GM12878 (cell line): ENCODE measurements at regions not wholly inside any gene's neighbourhood (a gene's known extent, or its start where the extent isn't known, plus 50 kb on each side); places are given as distances from the start of the nearest gene placed in this dataset.

Source experiments
- ATAC-seq: fragments of 200-7000 bp; cut with Tn5 transposase; 3 replicates; pipeline ENCODE4 v1.9.1; 2020; ENCODE audit warnings: mild to moderate bottlenecking, moderate library complexity
- BruUV-seq: library from RNA; stranded (reverse); fragments of 400-500 nt; replicated peaks from 2 replicates; lab custom pipeline; 2021; lab: Mats Ljungman, UMichigan
- CTCF ChIA-PET: fragments of 300-600 bp; sonication (Branson Sonifier 250); formaldehyde crosslinking; extraction: SDS; loops from one replicate; lab custom pipeline; 2021; ENCODE audit warnings: inconsistent platforms; lab: Yijun Ruan, JAX
- POLR2A ChIA-PET: fragments of 350-600 bp; formaldehyde crosslinking; extraction: SDS; loops from one replicate; lab custom pipeline; 2021; ENCODE audit warnings: inconsistent platforms; lab: Charles Lee
- RAD21 ChIA-PET: fragments of 300-600 bp; sonication (Branson Sonifier 250); formaldehyde crosslinking; loops from one replicate; lab custom pipeline; 2023; ENCODE audit warnings: antibody characterized with exemption; ENCODE audit not compliant: unreplicated experiment; lab: Charles Lee
- SMC1A ChIA-PET: fragments of 300-600 bp; sonication (Branson Sonifier 250); formaldehyde crosslinking; loops from one replicate; lab custom pipeline; 2023; ENCODE audit not compliant: unreplicated experiment, uncharacterized antibody; lab: Charles Lee
- DNase-seq: peaks from one replicate; pipeline ENCODE4 v3.0.0-alpha.2; 2011; ENCODE audit warnings: low read depth, low spot score
- FAIRE-seq: peaks from 3 replicates; lab custom pipeline; 2011; peaks lifted over from hg19 to GRCh38; lab: Jason Lieb, UNC
- H2AFZ ChIP-seq: 2 replicates; pipeline ENCODE4 v1.6.0; 2011; ENCODE audit warnings: low read depth, low read length, control low read depth; ENCODE audit not compliant: control insufficient read depth
- H3K27ac ChIP-seq: 2 replicates; pipeline ENCODE4 v1.5.1; 2011; ENCODE audit warnings: control low read depth; ENCODE audit not compliant: control insufficient read depth, insufficient read depth
- H3K27me3 ChIP-seq, 2 experiments: replicated peaks in 1 of 2; 2 replicates each; pipeline versions ENCODE4 v1.6.0 to v1.6.1; 2011; ENCODE audit warnings: low read length in 1 of 2; ENCODE audit not compliant: control insufficient read depth in 2 of 2, insufficient read depth in 2 of 2
- H3K36me3 ChIP-seq, 2 experiments: 2 replicates each; pipeline ENCODE4 v1.5.1; 2011; ENCODE audit warnings: low read length in 1 of 2; ENCODE audit not compliant: control insufficient read depth in 2 of 2, insufficient read depth in 2 of 2
- H3K4me1 ChIP-seq: 2 replicates; pipeline ENCODE4 v1.6.1; 2011; ENCODE audit warnings: mild to moderate bottlenecking, low read length, moderate library complexity, mixed read lengths; ENCODE audit not compliant: control insufficient read depth, insufficient read depth
- H3K4me2 ChIP-seq: 2 replicates; pipeline ENCODE4 v1.6.0; 2011; ENCODE audit warnings: control low read depth; ENCODE audit not compliant: control insufficient read depth, insufficient read depth
- H3K4me3 ChIP-seq: fragments of 200-600 bp; sonication (generic); 2 replicates; pipeline ENCODE4 v1.5.1; 2016
- H3K79me2 ChIP-seq: 2 replicates; pipeline ENCODE4 v1.6.0; 2011; ENCODE audit warnings: low read length; ENCODE audit not compliant: control insufficient read depth, insufficient read depth
- H3K9ac ChIP-seq: 2 replicates; pipeline ENCODE4 v1.8.0; 2011; ENCODE audit warnings: low read length, control low read depth, mixed read lengths; ENCODE audit not compliant: control insufficient read depth, insufficient read depth
- H3K9me3 ChIP-seq: replicated peaks from 3 replicates; pipeline ENCODE4 v1.5.1; 2011; ENCODE audit warnings: mild to moderate bottlenecking, low read length; ENCODE audit not compliant: control insufficient read depth, insufficient read depth
- H4K20me1 ChIP-seq: 2 replicates; pipeline ENCODE4 v1.6.0; 2011; ENCODE audit not compliant: control insufficient read depth, insufficient read depth
- ELK1 ChIP-seq: IDR thresholded peaks from 2 replicates; pipeline ENCODE4 v1.6.1; 2012; ENCODE audit warnings: low read depth, low read length, improper control_type of control experiment
- MEF2B ChIP-seq: fragments of 450-650 bp; IDR thresholded peaks from 2 replicates; pipeline ENCODE4 v1.6.1; 2018; ENCODE audit warnings: mild to moderate bottlenecking, moderate library complexity; ENCODE audit not compliant: partially characterized antibody, poor library complexity, severe bottlenecking
- MYC ChIP-seq: IDR thresholded peaks from 2 replicates; pipeline ENCODE4 v1.6.1; 2011; ENCODE audit warnings: mild to moderate bottlenecking, low read length, moderate library complexity, inconsistent platforms; ENCODE audit not compliant: insufficient read depth, insufficient replicate concordance, insufficient read length, severe bottlenecking
- PKNOX1 ChIP-seq: fragments of 450-650 bp; IDR thresholded peaks from 2 replicates; pipeline ENCODE4 v1.6.1; 2016; ENCODE audit warnings: mild to moderate bottlenecking
- RAD51 ChIP-seq: fragments of 450-650 bp; IDR thresholded peaks from 2 replicates; pipeline ENCODE4 v1.6.1; 2016; ENCODE audit warnings: moderate library complexity, mild to moderate bottlenecking, inconsistent platforms
- RFX5 ChIP-seq: IDR thresholded peaks from 2 replicates; pipeline ENCODE4 v1.6.1; 2011; ENCODE audit warnings: low read depth, low read length, improper control_type of control experiment
- SREBF2 ChIP-seq: IDR thresholded peaks from 2 replicates; pipeline ENCODE4 v1.6.1; 2012; ENCODE audit warnings: mild to moderate bottlenecking, low read length
- YBX1 ChIP-seq: fragments of 450-650 bp; IDR thresholded peaks from 2 replicates; pipeline ENCODE4 v1.6.1; 2016; ENCODE audit warnings: antibody characterized with exemption
- ZNF24 ChIP-seq: fragments of 450-650 bp; IDR thresholded peaks from 2 replicates; pipeline ENCODE4 v1.6.1; 2017; ENCODE audit warnings: antibody characterized with exemption, mild to moderate bottlenecking
- WGBS: methylation state at CpG from one replicate; pipeline ENCODE4 v1.1.6; 2016; ENCODE audit warnings: low lambda C conversion rate; ENCODE audit not compliant: insufficient replicate concordance, insufficient coverage; ENCODE audit errors: missing lambda C conversion rate; 5-methylcytosine and 5-hydroxymethylcytosine counted together
- in situ Hi-C: fragments of 300-500 bp; cut with MboI; formaldehyde crosslinking; loops from 9 replicates; pipeline ENCODE4 v1.14.3; 2018; ENCODE audit warnings: mixed read lengths
- intact Hi-C: fragments of 100-400 bp; cut with micrococcal nuclease; formaldehyde crosslinking; loops from one replicate; pipeline ENCODE4 v1.14.2; 2022; ENCODE audit not compliant: unreplicated experiment
- TF ChIP-seq, protein P1 (sequence below): IDR thresholded peaks from 2 replicates; pipeline ENCODE4 v1.6.1; 2012; ENCODE audit warnings: low read depth, low read length, improper control_type of control experiment

- ChIA-PET POLR2A (no interaction called here), SMC1A (no interaction called here), RAD21 (no interaction called here), CTCF (no interaction called here)
- Histone ChIP-seq H3K27me3 (no peaks in the 10 kb centered on the region), H3K27ac (no peak overlapping the region), H3K4me1 (no peaks in the 10 kb centered on the region), H3K9ac (no peak overlapping the region), H3K79me2 (no peaks in the 10 kb centered on the region), H3K36me3 (no peaks in the 10 kb centered on the region), H2AFZ (no peak overlapping the region), H3K4me2 (no peak overlapping the region), H4K20me1 (no peaks in the 10 kb centered on the region), H3K4me3 (no peak overlapping the region), H3K9me3 (no peaks in the 10 kb centered on the region)
- no peak for FAIRE-seq
- no peak for ATAC-seq
- in situ Hi-C loops (no loop called here), intact Hi-C loops (no loop called here)
- TF ChIP-seq MYC, result no peak
- TF ChIP-seq YBX1, result no peak
- TF ChIP-seq MEF2B, result no peak
- no peak for TF ChIP-seq PKNOX1
- no peak for TF ChIP-seq RAD51
- TF ChIP-seq ELK1, result no peak
- TF ChIP-seq ZNF24, result no peak
- TF ChIP-seq SREBF2, result no peak
- TF ChIP-seq, protein P1, sequence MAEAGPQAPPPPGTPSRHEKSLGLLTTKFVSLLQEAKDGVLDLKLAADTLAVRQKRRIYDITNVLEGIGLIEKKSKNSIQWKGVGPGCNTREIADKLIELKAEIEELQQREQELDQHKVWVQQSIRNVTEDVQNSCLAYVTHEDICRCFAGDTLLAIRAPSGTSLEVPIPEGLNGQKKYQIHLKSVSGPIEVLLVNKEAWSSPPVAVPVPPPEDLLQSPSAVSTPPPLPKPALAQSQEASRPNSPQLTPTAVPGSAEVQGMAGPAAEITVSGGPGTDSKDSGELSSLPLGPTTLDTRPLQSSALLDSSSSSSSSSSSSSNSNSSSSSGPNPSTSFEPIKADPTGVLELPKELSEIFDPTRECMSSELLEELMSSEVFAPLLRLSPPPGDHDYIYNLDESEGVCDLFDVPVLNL, result no peak
- TF ChIP-seq RFX5, result no peak
- WGBS, result 24% methylated on average over 2 of the region's 2 CpGs
- DNase-seq, result no peak
- BruUV-seq, result no TSS peak
Observed at GRCh38 chr14:29102996-29103395, 336.4 kb downstream of the FOXG1 start.
